K562 (cell line): ENCODE measurements at regions not wholly inside any gene's neighbourhood (a gene's known extent, or its start where the extent isn't known, plus 50 kb on each side); places are given as distances from the start of the nearest gene placed in this dataset.

ENCODE experiments used
- MTA1 ChIP-seq: fragments of 450-650 bp; IDR thresholded peaks from 2 replicates; pipeline ENCODE4 v1.6.1; 2017; ENCODE audit warnings: borderline replicate concordance
- NFIC ChIP-seq: fragments of 450-650 bp; IDR thresholded peaks from 2 replicates; pipeline ENCODE4 v1.6.1; 2017; ENCODE audit warnings: mild to moderate bottlenecking, inconsistent platforms
- POLR2A ChIP-seq: fragments of 450-650 bp; conservative IDR thresholded peaks from 2 replicates; pipeline ENCODE4 v1.6.1; 2016
- RBM14 ChIP-seq: fragments of 200-400 bp; formaldehyde crosslinking; IDR thresholded peaks from 2 replicates; pipeline ENCODE4 v1.6.1; 2018; ENCODE audit warnings: low read depth, mild to moderate bottlenecking, low read length, moderate library complexity, borderline replicate concordance; ENCODE audit not compliant: insufficient read depth
- STAT5B ChIP-seq: fragments of 250-450 bp; sonication (Bioruptor Pico); IDR thresholded peaks from 2 replicates; pipeline ENCODE4 v1.8.0; 2021; ENCODE audit warnings: mild to moderate bottlenecking, inconsistent platforms
- ZNF282 ChIP-seq: sonication (generic); formaldehyde crosslinking; IDR thresholded peaks from 2 replicates; pipeline ENCODE4 v1.8.1; 2023; ENCODE audit warnings: missing genetic modification reagents
- TF ChIP-seq, protein P1 (sequence below): sonication (generic); formaldehyde crosslinking; IDR thresholded peaks from 2 replicates; pipeline ENCODE4 v1.8.0; 2022; ENCODE audit warnings: mild to moderate bottlenecking, missing genetic modification reagents

DNA sequence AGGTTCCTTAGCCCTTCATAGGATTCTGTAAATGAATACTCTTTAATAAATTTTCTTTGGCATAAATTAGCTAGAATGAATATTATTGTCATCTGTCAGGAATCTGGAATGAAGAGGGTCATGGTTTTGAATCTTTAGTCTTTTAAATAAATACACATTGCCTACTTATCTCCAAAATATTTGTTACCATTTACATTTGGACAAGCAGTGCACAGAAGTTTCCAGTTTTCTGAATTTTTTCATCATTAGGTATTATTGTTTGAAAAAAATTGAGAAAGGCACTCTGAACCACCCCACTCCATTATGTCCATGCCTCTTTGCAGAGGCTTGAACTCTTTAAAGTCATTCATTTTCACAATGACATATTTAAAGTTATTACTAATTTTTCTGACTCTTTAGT lies 549.0 kb upstream of the LUZP2 start:
- TF ChIP-seq STAT5B (CRISPR knock-in tag) (no peak), RBM14 (no peak), NFIC (no peak), MTA1 (no peak), ZNF282 (CRISPR knock-in tag) (no peak), POLR2A (no peak)
- TF ChIP-seq, protein P1, sequence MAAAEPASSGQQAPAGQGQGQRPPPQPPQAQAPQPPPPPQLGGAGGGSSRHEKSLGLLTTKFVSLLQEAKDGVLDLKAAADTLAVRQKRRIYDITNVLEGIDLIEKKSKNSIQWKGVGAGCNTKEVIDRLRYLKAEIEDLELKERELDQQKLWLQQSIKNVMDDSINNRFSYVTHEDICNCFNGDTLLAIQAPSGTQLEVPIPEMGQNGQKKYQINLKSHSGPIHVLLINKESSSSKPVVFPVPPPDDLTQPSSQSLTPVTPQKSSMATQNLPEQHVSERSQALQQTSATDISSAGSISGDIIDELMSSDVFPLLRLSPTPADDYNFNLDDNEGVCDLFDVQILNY (CRISPR knock-in tag), result no peak
